ENCODE measurements at regions not wholly inside any gene's neighbourhood (a gene's known extent, or its start where the extent isn't known, plus 50 kb on each side); places are given as distances from the start of the nearest gene placed in this dataset.

DNA sequence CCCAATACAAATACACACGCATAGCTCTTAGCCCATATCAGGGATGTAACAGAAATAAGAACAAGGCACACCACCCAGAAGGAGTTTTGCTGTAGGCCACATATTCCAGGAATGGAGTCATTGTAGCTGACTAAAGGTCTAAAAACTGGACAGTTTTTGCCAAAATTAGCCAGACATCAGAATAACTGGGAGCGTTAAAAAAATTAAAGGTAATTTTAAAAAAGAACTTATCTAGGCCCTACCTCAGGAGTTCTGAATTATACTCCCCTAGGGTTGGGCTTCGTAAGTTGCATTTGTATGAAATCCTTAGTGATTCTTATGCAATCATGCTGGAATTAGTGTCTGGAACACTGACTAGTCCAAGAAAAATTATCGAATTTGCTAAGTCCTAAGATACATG is 987.7 kb downstream of the GALC start:
- H3K4me3 Mint-ChIP-seq = no peak overlapping the region
- H3K27me3 Mint-ChIP-seq = no peaks in the 10 kb centered on the region
- H3K27ac Mint-ChIP-seq = no peak overlapping the region
- no peak for DNase-seq
- no peaks in the 10 kb centered on the region for H3K36me3 Mint-ChIP-seq (ENCODE audit: low read depth)
- POLR2A ChIA-PET = no interaction called here
- no peak for ATAC-seq (ENCODE audit: poor library complexity)
- intact Hi-C loops (cut with DNase I, micrococcal nuclease) = no loop called here
- H3K9me3 ChIP-seq (ENCODE audit: control insufficient read depth in 1 of 2, insufficient read depth in 1 of 2, low read length in 2 of 2) = no peaks in the 10 kb centered on the region
- H3K9me3 Mint-ChIP-seq = peaks cover 5% of the 10 kb centered on the region
- H3K4me1 Mint-ChIP-seq (ENCODE audit: low read depth) = no peaks in the 10 kb centered on the region
- H3K27me3 ChIP-seq (ENCODE audit: control insufficient read depth in 1 of 2, insufficient read depth in 2 of 2, low read length in 2 of 2) = no peaks in the 10 kb centered on the region
- TF ChIP-seq, protein P1, sequence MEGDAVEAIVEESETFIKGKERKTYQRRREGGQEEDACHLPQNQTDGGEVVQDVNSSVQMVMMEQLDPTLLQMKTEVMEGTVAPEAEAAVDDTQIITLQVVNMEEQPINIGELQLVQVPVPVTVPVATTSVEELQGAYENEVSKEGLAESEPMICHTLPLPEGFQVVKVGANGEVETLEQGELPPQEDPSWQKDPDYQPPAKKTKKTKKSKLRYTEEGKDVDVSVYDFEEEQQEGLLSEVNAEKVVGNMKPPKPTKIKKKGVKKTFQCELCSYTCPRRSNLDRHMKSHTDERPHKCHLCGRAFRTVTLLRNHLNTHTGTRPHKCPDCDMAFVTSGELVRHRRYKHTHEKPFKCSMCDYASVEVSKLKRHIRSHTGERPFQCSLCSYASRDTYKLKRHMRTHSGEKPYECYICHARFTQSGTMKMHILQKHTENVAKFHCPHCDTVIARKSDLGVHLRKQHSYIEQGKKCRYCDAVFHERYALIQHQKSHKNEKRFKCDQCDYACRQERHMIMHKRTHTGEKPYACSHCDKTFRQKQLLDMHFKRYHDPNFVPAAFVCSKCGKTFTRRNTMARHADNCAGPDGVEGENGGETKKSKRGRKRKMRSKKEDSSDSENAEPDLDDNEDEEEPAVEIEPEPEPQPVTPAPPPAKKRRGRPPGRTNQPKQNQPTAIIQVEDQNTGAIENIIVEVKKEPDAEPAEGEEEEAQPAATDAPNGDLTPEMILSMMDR (IDR thresholded peaks at IDR 0.05) = no peak
- no peak overlapping the region for H3K4me3 ChIP-seq (ENCODE audit: low read length)
- H3K27ac ChIP-seq (ENCODE audit: low read depth in 1 of 2, low read length in 2 of 2) = no peak overlapping the region
- CTCF ChIA-PET = no interaction called here
- no peaks in the 10 kb centered on the region for H3K4me1 ChIP-seq (ENCODE audit: insufficient read depth, low read length)
- no peaks in the 10 kb centered on the region for H3K36me3 ChIP-seq (ENCODE audit: insufficient read depth, low read length)

DNA sequence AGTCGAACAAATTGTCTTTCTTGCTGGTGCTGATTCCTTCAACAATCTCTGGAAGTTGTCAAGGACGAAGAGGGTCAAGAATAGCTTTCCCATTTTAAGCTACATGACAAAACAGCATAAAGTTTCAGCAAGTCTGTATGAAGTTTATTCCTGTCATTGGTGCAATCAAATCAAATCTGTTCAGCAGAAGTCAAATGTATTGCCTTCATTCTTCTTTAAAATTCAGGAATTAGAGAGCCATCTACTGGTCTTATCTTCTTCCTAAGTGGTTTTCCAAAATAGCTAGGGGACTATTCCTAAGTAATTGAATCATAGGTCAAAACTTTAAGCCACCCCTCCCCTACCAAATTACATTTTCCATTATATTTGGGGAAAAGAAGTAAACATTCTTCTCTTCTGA is 990.2 kb downstream of the GALC start:
- H3K27me3 Mint-ChIP-seq = no peaks in the 10 kb centered on the region
- Histone ChIP-seq H3K4me3 (ENCODE audit: low read length) (no peak overlapping the region), H3K27ac (ENCODE audit: low read depth in 1 of 2, low read length in 2 of 2) (no peak overlapping the region), H3K9me3 (ENCODE audit: control insufficient read depth in 1 of 2, insufficient read depth in 1 of 2, low read length in 2 of 2) (no peaks in the 10 kb centered on the region), H3K27me3 (ENCODE audit: control insufficient read depth in 1 of 2, insufficient read depth in 2 of 2, low read length in 2 of 2) (no peaks in the 10 kb centered on the region), H3K4me1 (ENCODE audit: insufficient read depth, low read length) (no peaks in the 10 kb centered on the region), H3K36me3 (ENCODE audit: insufficient read depth, low read length) (no peaks in the 10 kb centered on the region)
- no peak overlapping the region for H3K4me3 Mint-ChIP-seq
- CTCF ChIA-PET = no interaction called here
- no peak for ATAC-seq (ENCODE audit: poor library complexity)
- DNase-seq = no peak
- H3K36me3 Mint-ChIP-seq (ENCODE audit: low read depth) = no peaks in the 10 kb centered on the region
- POLR2A ChIA-PET = no interaction called here
- H3K4me1 Mint-ChIP-seq (ENCODE audit: low read depth) = no peaks in the 10 kb centered on the region
- TF ChIP-seq, protein P1 (IDR thresholded peaks at IDR 0.05) = no peak
- intact Hi-C loops (cut with DNase I, micrococcal nuclease) = no loop called here
- H3K9me3 Mint-ChIP-seq = peaks cover 9% of the 10 kb centered on the region
- H3K27ac Mint-ChIP-seq = no peak overlapping the region

DNA sequence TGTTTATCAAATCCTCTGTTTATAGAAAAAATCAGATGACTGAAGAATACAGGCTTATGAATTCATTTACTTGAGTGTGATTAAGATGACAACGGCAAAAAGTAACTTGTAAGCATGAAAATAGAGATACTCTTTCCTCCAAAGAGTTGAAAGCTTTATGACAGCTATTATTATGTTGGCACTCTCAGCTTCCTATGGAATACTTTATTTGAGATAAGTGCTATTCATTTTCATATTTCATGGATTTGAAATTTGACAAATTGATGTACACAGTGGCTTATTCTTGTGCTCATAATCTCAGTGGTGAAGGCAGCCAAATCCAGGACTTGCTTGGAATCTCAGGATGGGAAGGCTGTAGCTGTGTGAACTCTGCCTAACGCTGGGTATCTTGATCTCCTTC is 991.6 kb downstream of the GALC start:
- Histone ChIP-seq H3K27me3 (ENCODE audit: control insufficient read depth in 1 of 2, insufficient read depth in 2 of 2, low read length in 2 of 2) (no peaks in the 10 kb centered on the region), H3K36me3 (ENCODE audit: insufficient read depth, low read length) (no peaks in the 10 kb centered on the region), H3K9me3 (ENCODE audit: control insufficient read depth in 1 of 2, insufficient read depth in 1 of 2, low read length in 2 of 2) (no peaks in the 10 kb centered on the region), H3K4me1 (ENCODE audit: insufficient read depth, low read length) (no peaks in the 10 kb centered on the region), H3K4me3 (ENCODE audit: low read length) (no peak overlapping the region), H3K27ac (ENCODE audit: low read depth in 1 of 2, low read length in 2 of 2) (no peak overlapping the region)
- ATAC-seq (ENCODE audit: poor library complexity) (no peak), DNase-seq (no peak)
- Mint-ChIP-seq H3K4me1 (ENCODE audit: low read depth) (no peaks in the 10 kb centered on the region), H3K9me3 (peaks cover 5% of the 10 kb centered on the region), H3K36me3 (ENCODE audit: low read depth) (no peaks in the 10 kb centered on the region), H3K27ac (no peak overlapping the region), H3K27me3 (no peaks in the 10 kb centered on the region), H3K4me3 (no peak overlapping the region)
- intact Hi-C loops (cut with DNase I, micrococcal nuclease) = no loop called here
- CTCF ChIA-PET = no interaction called here
- TF ChIP-seq, protein P1 (IDR thresholded peaks at IDR 0.05) = no peak
- POLR2A ChIA-PET = no interaction called here
